ENCODE measurements at regions not wholly inside any gene's neighbourhood (a gene's known extent, or its start where the extent isn't known, plus 50 kb on each side); places are given as distances from the start of the nearest gene placed in this dataset.

- TF ChIP-seq CTCF (conservative IDR thresholded peaks at IDR 0.05): no peak
- TF ChIP-seq EZH2 (IDR thresholded peaks at IDR 0.05; ENCODE audit: low read depth): no peak
Observed at GRCh38 chr11:23078289-23078971, 218.2 kb upstream of the CCDC179 start.

Data from PC-9 (cell line).